Stimulated activated CD4-positive, alpha-beta T cell treated with anti-CD3 and anti-CD28 coated beads, Interleukin-1b, Interleukin-23, amount 100 ng/mL, for 48 hours (primary cell): ENCODE measurements at regions not wholly inside any gene's neighbourhood (a gene's known extent, or its start where the extent isn't known, plus 50 kb on each side); places are given as distances from the start of the nearest gene placed in this dataset.

Experiments used
- DNase-seq: peaks from one replicate; pipeline ENCODE4 v3.0.0-alpha.2; 2020

DNA sequence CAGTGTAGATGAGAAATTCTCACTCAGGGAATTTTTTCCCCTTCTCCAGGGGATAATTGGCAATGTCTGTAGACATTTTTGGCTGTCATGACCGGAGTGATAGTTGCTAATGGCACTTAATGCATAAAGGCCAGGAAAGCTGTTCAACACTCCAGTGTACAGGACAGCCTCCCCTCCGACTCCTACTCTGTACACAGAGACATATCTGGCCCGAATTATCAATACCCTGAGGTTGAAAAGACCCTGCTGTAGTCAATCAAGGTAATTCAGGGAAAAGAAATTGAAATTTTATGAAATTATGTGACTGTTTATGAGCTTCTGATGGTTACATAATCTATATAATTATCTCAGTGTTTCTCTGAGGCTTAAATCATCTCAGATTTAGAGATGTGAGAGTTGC lies 720.7 kb downstream of the OLFM4 start:
- DNase-seq: no peak

DNA sequence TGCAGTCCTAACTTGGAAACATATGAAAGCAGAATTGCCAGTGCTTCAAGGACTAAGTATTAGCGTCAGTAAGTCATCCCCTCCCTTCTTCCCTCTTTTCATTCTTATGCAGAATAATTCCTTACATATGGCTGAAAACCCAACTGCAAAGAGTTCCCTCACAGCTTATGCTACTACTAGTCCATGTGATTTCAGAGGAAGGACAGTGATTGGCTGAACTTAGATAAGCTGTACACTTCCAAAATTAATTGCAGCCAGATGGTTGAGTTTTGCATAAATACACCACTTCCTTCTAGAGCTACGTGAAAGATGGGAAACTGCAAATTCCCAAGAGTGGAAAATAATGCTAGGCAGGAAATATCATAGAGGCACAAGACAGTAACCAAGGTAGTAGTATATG lies 730.4 kb downstream of the OLFM4 start:
- no peak for DNase-seq

DNA sequence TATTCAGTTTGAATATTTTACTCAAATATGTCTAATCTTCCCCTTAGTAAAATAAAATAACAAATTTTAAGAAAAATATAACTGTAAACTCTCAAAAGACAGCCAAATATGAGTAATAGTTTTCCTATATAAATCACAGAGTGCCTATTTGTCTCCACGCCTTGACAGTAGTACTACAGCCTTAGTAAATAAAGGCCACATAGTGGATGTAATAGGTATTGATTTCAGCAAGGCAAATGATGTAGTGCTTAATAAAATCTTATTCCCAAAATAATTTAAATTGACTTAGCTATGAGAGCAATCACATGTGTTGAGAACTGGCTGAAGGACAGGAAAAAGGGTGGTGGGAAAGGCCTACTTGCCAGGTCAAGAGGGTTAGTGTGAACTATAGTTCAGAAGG lies 747.2 kb downstream of the OLFM4 start:
- DNase-seq: no peak

DNA sequence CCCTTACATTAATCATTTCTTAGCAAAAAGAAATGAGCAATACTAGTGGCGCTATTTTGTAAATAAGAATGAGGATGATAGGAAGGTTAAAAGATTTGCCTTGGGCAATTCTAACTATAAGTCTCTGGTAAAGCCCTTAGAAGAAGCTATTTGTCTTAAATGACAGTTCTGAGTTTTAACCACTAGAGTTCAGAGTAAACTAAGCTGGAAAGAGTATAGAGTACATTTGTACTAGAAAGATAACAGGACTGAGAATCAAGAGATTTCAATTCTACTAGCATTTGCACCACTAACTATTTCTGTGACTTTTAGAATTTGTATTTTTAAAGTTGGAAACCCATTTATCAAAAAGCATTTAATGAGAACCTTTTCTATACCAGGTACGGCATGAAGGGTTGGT lies 750.3 kb downstream of the OLFM4 start:
- no peak for DNase-seq

DNA sequence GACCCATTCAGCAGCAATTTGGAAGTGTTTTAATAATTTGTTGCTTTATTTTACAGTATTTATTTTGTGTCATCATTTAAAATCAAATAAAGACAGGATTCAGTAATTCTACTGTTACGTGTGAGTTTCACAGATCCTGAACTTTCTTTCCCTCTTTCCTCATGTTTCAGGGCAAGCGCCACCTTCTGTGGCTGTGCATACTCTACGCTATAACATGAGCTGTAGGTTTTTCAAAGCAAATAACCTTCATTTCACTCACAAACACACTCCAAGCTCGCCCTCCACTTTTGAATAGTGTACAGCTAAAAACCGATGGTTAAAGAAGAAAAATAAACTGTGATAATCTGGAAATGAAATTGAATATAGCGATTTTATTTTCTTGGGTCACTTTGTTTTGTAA lies 753.3 kb downstream of the OLFM4 start:
- DNase-seq: no peak

DNA sequence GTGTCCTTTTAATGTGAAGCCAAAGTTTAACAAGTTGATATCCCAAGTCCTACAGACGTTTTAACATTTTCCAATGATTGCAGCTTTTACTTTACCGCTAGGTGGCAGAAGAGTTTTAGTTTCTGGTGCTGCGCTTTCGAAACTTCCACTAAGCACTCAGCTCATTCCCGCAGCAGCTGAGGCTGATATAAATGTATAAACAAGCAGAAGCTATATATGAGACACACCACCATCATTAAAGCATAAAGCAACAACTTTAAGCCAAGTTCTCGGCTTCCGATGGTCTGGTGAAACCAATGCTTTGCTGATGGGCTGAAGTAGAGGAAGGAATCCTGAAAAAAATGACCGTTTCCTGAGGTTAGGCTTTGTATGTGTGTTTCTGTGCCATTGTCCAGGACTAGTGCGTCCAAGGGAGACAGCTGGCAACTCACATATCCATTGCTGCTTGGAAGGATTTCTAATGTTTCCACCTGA lies 753.9 kb downstream of the OLFM4 start:
- DNase-seq: no peak

DNA sequence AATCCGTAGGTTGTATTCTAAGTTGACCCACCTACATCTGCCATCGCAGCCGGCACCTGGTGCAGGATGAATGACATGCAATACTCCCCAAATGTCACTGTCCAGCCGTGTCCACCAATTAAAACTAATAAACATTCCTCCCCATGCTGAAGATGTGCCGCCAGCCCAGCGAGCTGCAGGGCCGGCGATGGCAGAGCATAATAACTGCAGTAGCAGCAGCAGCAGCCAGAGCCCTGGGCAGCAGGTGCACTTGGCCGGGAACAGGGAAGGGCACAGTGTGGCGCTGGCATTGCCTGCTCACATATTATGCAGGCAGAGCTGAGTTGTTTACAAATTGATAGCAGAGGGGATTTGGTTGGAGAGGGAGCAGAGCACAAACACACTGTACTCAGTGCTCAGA lies 754.9 kb downstream of the OLFM4 start:
- DNase-seq: no peak

DNA sequence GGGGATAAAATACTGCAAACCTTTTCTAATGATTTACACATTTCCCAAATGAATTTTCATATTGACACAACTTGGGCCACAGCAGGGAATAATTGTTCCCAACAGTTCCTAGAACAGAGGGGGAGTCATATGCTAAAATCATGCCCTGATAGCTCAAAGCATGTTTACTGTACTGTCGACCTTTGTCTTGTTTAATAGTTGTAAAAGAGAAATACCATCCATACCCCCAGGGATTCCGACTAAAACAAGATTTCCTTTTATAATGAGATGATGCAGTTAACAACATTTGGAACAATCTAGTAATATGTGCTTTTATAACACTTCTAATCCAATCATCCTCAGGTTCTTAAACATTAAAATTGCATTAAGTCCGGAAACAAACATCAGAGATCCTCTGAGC lies 759.7 kb downstream of the OLFM4 start:
- DNase-seq: no peak

DNA sequence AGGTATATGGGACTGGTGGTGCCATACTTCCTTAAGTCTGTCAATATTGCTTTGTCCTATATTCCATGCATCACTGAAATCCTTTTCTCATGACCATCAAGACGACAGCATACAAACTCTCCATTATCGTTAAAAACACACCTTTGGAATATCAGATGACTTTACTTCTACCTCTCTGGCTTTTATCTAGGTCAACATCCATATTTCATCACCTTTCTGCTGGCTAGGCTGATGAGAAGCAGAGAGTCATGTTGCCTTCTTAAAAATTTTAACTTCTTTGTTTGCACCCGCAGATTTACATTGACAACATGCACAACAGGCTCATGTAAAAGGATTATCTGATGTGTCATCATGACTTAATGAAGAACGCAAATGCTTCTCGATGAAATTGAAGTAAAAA lies 771.4 kb downstream of the OLFM4 start:
- no peak for DNase-seq

DNA sequence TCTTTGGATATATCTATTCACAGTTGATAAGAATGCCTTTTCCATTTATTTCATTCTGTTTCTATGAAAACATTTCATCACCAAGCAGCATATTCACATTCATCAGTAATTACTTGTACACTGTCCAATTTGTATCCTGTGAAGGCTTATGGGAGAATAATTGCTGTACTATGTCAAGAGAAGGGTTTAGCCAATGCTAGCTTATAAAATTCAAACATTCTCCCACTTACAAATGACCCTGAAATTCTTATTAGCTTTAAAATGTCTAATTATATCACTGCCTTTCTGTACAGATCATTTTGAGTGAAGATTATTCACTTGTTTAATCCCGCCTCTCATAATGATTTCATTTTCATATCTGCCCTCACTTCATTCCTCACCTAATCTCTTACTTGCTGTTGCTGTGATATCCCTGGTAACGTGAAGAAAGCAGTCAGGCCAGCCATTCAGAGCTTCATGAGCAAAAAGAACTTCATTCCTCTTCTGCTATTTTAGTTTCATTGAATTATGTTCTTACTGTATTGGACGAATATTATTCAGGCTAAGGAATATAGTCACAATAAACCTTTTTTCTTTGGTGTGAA lies 778.7 kb downstream of the OLFM4 start:
- DNase-seq: no peak

DNA sequence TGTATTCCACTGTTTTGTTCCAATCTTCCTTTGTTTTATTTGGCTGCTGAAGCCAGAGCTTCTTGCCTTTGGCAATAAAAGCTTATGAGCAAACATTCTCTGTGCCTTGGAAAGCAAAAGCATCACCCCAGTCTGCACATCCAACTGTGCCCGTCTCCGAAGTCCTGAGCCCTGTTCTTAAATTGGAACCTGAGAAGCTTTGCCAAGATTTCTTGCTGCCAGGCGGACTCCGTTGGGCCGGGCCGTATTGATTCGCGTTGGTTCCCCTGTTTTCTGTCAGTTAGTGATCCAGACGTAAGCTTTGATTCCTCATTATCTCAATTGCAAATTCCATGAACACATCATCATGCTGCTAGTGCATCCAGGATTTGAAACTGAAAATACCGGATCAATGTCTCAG lies 793.0 kb downstream of the OLFM4 start:
- no peak for DNase-seq

DNA sequence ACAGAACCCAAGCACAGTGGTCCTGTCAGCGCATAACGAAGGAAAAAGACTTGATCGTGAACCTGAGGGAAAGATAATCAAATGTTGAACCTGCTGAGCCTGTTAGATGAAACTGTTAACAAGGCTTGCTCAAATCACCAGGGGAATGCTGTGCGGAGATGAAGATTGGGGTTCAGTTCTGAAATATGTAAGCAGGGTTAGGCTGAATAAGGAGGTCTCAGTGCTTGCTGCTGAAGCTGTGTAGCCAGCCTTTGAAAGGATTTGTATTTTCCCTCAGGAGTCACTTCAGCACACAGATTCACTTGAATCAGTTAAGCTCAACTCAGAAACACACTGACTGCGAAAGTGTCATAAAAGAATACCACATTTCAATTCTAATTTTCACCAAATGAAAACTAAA lies 793.5 kb downstream of the OLFM4 start:
- no peak for DNase-seq

DNA sequence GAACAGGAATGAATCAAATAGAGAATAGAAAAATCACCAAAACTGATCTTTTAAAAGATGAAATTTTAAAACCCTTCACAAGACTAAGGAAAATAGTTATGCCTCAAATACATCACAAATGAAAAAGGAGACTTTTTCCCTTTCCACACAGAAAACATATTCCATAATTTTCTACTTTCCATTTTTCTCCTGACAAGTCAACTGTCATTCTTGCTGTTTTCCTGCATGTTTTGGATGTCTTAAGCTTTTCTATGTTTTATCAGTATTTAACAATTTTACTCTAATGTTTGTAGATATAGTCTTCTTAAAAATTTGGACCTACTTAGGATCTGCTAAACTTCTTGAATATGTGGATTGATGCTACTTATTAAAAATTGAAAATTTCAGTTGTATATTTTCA lies 810.8 kb downstream of the OLFM4 start:
- no peak for DNase-seq

DNA sequence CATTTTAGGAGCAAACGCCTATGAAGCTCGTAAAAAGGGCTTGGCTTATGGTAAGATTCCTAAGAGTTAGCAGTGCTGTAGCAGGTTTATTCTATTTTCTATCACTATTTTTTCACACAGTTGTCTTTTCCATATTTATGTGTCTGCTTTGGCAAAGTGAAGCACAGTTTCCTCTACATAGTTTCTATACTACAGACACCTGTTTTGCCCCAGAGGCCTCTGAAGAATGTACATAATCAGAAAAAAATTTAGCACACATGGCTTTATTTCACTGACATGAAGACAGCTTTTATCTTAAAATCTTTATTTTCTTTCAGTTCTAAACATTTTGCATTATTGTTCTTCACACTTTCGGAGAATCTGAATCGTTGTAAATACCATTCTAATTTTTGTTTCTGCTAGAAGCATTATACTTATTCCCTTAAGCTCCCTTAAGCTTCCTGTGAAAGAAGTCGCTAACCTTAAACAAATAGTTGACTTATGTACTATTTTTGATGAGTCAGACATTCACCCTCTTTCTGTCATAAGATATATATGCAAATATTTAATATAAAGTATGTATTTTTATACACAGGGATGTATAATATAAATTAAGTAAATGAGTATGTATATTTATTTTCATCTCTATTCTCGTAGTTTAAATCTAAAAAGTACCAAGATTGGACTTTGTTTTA lies 816.0 kb downstream of the OLFM4 start:
- no peak for DNase-seq

DNA sequence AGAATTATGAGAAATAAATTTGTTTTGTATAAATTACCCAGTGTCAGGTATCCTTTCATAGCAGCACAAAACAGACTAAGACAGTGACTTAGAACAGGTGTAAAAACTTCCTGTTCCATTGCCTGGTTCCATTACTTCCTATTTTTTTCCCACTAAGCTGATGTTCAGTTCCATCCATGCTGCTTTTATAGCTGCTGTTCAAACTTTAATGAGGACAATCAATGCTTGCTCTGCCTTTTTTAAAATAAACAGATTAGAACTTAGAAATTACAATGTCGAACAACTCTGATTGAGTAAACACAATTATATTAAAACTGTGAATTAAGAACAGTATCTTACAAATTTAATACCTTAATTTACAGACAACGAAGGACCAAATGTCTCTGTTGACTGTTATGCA lies 818.9 kb downstream of the OLFM4 start:
- DNase-seq: no peak

DNA sequence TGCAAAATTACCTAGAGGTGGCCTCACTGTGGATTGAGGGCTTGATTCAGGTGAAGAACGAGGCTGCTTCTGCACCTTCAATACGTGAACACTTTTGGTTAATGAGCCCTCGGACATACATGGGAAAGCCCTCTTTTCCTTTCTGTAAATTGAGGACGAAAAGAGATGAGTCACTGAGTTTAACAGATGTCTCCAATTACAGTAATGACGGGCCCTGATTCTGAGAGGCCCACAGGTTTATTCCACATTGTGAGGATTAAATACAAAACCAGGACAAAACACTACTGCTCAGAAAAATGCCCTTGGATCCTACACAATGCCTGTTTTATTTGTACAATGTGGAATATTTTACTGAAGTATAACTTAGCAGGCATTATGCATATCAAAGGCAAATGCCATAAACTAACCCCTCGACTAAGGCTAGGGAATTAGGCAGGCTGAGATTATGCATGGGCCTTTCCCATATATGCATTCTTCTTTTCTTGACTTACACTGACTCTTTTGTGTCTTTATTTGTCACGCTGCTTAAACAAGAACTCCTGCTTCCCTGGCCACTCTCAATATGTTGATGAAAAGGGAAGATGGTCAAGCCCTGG lies 819.9 kb downstream of the OLFM4 start:
- DNase-seq: no peak

DNA sequence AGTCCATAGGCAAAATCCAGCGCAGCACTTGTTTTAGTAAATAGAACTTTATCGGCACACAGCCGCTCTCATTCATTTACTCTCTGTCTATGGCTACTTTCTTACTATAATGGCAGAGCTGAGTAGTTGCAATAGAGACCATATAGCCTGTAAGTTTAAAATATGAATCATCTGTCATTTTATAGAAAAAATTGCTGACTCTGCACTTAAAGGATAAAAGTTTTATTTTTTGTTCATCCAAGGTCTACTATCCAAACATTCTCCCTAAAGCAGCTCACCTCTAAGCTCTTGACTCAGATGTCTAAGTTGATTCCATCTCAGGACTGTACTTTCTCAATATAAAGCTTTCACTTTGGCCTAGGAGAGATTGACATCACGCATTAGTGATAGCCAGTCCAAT lies 825.7 kb downstream of the OLFM4 start:
- no peak for DNase-seq

DNA sequence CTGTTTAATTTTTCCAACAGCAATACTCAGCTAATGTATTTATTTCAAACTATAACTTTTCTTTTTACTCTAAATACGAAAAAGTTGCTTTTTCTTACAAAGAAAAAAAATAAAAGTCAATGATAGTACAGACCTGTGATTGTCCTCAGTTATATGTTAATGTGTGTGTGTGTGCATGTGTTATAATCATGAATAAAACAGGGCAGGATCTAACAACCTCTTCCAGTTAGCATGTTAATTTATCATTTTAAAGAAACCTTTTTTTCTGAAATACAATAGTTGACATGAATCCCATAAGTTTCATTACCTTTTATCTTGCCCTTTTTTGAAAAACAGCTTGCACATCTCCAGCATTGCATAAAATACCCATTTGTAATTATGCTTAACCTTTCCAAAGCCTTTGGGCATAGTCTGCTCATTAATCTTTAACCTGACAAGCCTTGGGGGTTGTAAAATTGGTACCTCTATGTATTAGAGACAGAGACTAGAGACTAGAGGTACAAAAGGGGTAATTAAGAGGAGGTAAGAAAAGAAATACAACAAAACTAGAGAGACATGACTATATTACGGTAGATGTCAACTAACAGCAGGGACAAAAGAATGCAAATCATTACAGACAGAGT lies 828.1 kb downstream of the OLFM4 start:
- DNase-seq: no peak

DNA sequence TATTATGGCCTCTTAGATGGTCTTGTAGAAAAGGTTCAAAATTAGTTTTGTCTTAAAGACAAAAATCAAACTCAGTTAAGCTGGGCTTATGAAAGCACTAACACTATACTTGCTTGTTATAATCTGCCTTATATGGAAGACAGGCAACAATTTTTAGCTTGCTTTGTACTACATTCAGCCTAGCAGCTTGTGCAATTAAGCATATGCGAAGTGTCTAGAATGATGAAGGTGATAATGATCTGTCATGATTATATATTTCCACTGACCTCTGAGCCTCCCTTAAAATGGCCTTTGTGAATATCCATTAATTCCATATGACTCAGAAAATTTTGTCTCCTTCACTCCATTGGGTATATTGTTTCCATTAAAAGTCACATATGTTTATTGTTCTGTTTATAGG lies 834.9 kb downstream of the OLFM4 start:
- DNase-seq: no peak

DNA sequence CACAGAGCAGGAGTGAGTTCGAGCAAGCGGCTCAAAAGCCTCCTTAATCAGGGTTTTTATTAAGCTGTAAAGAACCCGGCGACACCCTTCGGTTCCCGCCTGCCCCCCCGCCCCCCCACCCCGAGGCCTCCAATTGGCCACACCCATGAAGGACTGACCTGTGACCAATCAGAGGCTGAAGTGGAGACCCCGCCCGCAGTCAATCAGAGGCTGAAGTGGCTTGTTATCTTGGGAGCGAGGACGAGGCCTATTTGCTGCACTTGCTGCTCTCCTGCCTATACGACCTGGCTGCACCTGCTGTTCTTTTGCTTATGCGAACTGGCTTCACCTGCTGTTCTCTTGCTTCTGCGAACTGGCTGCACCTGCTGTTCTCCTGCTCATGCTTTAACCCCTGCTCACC lies 844.9 kb downstream of the OLFM4 start:
- DNase-seq: no peak

DNA sequence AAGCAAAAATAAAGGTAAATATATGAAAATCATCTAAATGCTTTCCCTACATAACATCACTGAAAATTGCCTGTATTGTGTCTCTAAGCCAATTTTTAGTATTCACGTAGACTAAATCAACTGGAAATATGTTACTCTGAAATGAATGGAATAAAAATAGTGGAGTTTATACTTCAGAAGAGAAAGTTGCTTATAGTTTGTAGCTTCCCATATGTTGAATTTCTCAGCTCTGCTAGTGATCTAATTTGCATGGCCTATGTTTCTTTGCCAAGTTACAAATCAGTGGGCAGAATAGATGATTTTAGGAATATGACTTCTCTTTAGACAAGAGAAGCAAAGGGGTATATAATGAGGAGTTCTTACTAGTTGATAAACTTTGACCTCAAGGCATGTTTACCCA lies 850.2 kb downstream of the OLFM4 start:
- no peak for DNase-seq

DNA sequence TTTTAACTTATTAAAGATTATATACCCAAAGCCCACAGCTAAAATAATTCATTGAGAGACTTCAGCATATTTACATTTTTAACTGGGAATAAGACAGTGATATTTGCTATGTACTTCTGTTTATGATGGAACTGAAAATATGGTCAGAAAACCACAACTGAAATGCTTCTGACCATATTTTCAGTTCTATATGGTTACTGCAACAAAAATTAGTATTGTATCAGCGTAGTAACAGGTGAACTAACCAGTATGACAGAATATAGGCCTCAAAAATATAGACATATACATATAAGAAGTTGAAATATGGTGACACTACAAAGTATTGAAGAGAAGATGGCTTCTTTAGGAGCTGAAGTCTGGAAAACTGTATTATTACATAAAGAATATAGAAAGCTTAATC lies 857.4 kb downstream of the OLFM4 start:
- no peak for DNase-seq

DNA sequence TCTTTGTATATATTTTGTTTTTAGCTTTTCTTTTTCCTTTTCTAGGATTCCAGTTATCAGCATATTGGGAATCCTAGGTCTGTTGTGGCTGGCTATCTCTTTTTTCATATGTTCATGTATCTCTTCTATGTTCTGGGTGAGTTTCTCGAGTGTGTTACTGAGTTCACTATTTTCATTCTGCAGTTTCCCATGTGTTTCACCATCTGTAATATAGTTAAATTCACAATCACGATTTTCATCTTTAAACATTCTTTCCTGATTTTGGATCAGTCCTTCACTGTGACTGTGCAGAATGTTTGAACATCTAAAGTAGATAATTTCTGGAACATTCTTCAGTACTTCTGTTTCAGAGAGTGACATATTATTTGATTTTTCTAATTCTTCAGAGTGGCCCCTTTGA lies 862.1 kb downstream of the OLFM4 start:
- DNase-seq: no peak

DNA sequence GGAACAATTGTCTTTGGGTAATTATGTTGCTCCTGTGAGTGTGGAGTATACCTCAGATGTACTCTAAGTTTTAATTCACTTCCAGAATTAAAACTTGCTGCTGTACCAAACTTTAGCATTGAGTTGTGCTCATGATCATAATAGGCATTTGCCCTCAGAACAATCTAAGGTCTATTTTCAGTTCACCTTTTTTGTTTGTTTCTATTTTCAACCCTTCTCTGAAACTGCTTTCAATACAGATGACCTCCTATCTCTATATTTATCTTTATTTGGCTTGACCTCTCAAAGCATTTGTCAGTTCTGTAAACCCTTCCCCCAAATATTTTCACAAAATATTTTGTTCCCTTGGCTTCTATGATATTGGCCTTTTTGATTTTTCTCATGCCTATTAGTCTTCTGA lies 873.0 kb downstream of the OLFM4 start:
- no peak for DNase-seq
